ENCODE measurements at regions not wholly inside any gene's neighbourhood (a gene's known extent, or its start where the extent isn't known, plus 50 kb on each side); places are given as distances from the start of the nearest gene placed in this dataset.
"Not testable (repeated sequence)": the region's sequence is repeated elsewhere in the genome, so short reads cannot be mapped to it uniquely, and the experiment has no call there.

GRCh38 chr5:29191269-29192048, 2002.0 kb upstream of the CDH6 start:
- not testable (repeated sequence) for H3K27me3 Mint-ChIP-seq, H3K36me3 Mint-ChIP-seq

GRCh38 chr5:29190398-29190797, 2003.1 kb upstream of the CDH6 start:
- not testable (repeated sequence) for H3K27me3 Mint-ChIP-seq; ATAC-seq (replicated peaks)

More at GRCh38 chr5:29191269-29192048, 2002.0 kb upstream of the CDH6 start:
- H3K9me3 Mint-ChIP-seq; H3K4me3 Mint-ChIP-seq; ATAC-seq (replicated peaks); H3K27ac Mint-ChIP-seq; H3K4me1 Mint-ChIP-seq; DNase-seq: not testable (repeated sequence)

GRCh38 chr5:29186380-29186779, 2007.1 kb upstream of the CDH6 start:
- H3K36me3 Mint-ChIP-seq; H3K27me3 Mint-ChIP-seq; H3K27ac Mint-ChIP-seq; ATAC-seq (replicated peaks); DNase-seq; H3K4me3 Mint-ChIP-seq; H3K4me1 Mint-ChIP-seq; H3K9me3 Mint-ChIP-seq: not testable (repeated sequence)

More at GRCh38 chr5:29190398-29190797, 2003.1 kb upstream of the CDH6 start:
- not testable (repeated sequence) for H3K4me3 Mint-ChIP-seq, DNase-seq, H3K27ac Mint-ChIP-seq, H3K36me3 Mint-ChIP-seq, H3K9me3 Mint-ChIP-seq, H3K4me1 Mint-ChIP-seq

GRCh38 chr5:29185558-29185957, 2007.9 kb upstream of the CDH6 start:
- peaks cover 4 to 8% of the 10 kb centered on the region in 2 donors for H3K9me3 Mint-ChIP-seq
- ATAC-seq (replicated peaks) (no peak), DNase-seq (no peak)
- no peak overlapping the region for H3K27ac Mint-ChIP-seq
- no peaks in the 10 kb centered on the region for H3K4me1 Mint-ChIP-seq
- no peaks in the 10 kb centered on the region for H3K36me3 Mint-ChIP-seq
- no peak overlapping the region for H3K4me3 Mint-ChIP-seq
- H3K27me3 Mint-ChIP-seq, result no peaks in the 10 kb centered on the region

GRCh38 chr5:29175774-29176173, 2017.7 kb upstream of the CDH6 start:
- Mint-ChIP-seq H3K9me3 (peaks cover 9 to 26% of the 10 kb centered on the region in 2 donors), H3K4me3 (no peak overlapping the region), H3K36me3 (no peaks in the 10 kb centered on the region), H3K27me3 (no peaks in the 10 kb centered on the region), H3K4me1 (no peaks in the 10 kb centered on the region), H3K27ac (no peak overlapping the region)
- DNase-seq (no peak), ATAC-seq (replicated peaks) (no peak)

- Mint-ChIP-seq H3K4me1 (no peaks in the 10 kb centered on the region), H3K9me3 (peaks cover 11 to 22% of the 10 kb centered on the region in 2 donors), H3K4me3 (no peak overlapping the region), H3K36me3 (no peaks in the 10 kb centered on the region), H3K27ac (no peak overlapping the region), H3K27me3 (no peaks in the 10 kb centered on the region)
- ATAC-seq (replicated peaks), result no peak
- no peak for DNase-seq
Observed at GRCh38 chr5:29170599-29170998, 2022.9 kb upstream of the CDH6 start.

GRCh38 chr5:29169886-29170285, 2023.6 kb upstream of the CDH6 start:
- Mint-ChIP-seq H3K9me3 (peaks cover 11 to 18% of the 10 kb centered on the region in 2 donors), H3K27me3 (no peaks in the 10 kb centered on the region), H3K4me3 (no peak overlapping the region), H3K27ac (no peak overlapping the region), H3K36me3 (no peaks in the 10 kb centered on the region), H3K4me1 (no peaks in the 10 kb centered on the region)
- ATAC-seq (replicated peaks) (no peak), DNase-seq (no peak)

- ATAC-seq (replicated peaks) (no peak), DNase-seq (no peak)
- Mint-ChIP-seq H3K27ac (no peak overlapping the region), H3K36me3 (no peaks in the 10 kb centered on the region), H3K27me3 (no peaks in the 10 kb centered on the region), H3K9me3 (peaks cover 2 to 10% of the 10 kb centered on the region in 2 donors), H3K4me3 (no peak overlapping the region), H3K4me1 (no peaks in the 10 kb centered on the region)
Observed at GRCh38 chr5:29162297-29162696, 2031.2 kb upstream of the CDH6 start.

GRCh38 chr5:29161399-29162291, 2031.8 kb upstream of the CDH6 start:
- no peak for ATAC-seq (replicated peaks)
- H3K27ac Mint-ChIP-seq, result no peak overlapping the region
- peaks cover 2 to 10% of the 10 kb centered on the region in 2 donors for H3K9me3 Mint-ChIP-seq

GRCh38 chr5:29157975-29158374, 2035.5 kb upstream of the CDH6 start:
- no peak for DNase-seq
- ATAC-seq (replicated peaks), result no peak
- H3K27me3 Mint-ChIP-seq, result no peaks in the 10 kb centered on the region

More at GRCh38 chr5:29161399-29162291, 2031.8 kb upstream of the CDH6 start:
- no peak for DNase-seq
- Mint-ChIP-seq H3K27me3 (no peaks in the 10 kb centered on the region), H3K4me1 (no peaks in the 10 kb centered on the region), H3K4me3 (no peak overlapping the region), H3K36me3 (no peaks in the 10 kb centered on the region)

GRCh38 chr5:29150840-29151239, 2042.6 kb upstream of the CDH6 start:
- no peaks in the 10 kb centered on the region for H3K4me1 Mint-ChIP-seq
- no peaks in the 10 kb centered on the region for H3K27me3 Mint-ChIP-seq
- DNase-seq, result no peak
- no peak overlapping the region for H3K27ac Mint-ChIP-seq
- peaks cover 4 to 5% of the 10 kb centered on the region in 2 donors for H3K9me3 Mint-ChIP-seq
- no peak for ATAC-seq (replicated peaks)
- no peak overlapping the region for H3K4me3 Mint-ChIP-seq
- no peaks in the 10 kb centered on the region for H3K36me3 Mint-ChIP-seq

More at GRCh38 chr5:29157975-29158374, 2035.5 kb upstream of the CDH6 start:
- Mint-ChIP-seq H3K4me3 (no peak overlapping the region), H3K27ac (no peak overlapping the region), H3K9me3 (peaks cover 2 to 10% of the 10 kb centered on the region in 2 donors), H3K4me1 (no peaks in the 10 kb centered on the region), H3K36me3 (no peaks in the 10 kb centered on the region)

- no peak for ATAC-seq (replicated peaks)
Observed at GRCh38 chr5:29148581-29148980, 2044.9 kb upstream of the CDH6 start.

GRCh38 chr5:29148073-29148472, 2045.4 kb upstream of the CDH6 start:
- Mint-ChIP-seq H3K4me3 (no peak overlapping the region), H3K36me3 (no peaks in the 10 kb centered on the region), H3K9me3 (peaks cover 4 to 5% of the 10 kb centered on the region in 2 donors), H3K4me1 (no peaks in the 10 kb centered on the region), H3K27me3 (no peaks in the 10 kb centered on the region), H3K27ac (no peak overlapping the region)
- no peak for DNase-seq
- no peak for ATAC-seq (replicated peaks)

More at GRCh38 chr5:29148581-29148980, 2044.9 kb upstream of the CDH6 start:
- Mint-ChIP-seq H3K9me3 (peaks cover 4 to 5% of the 10 kb centered on the region in 2 donors), H3K27me3 (no peaks in the 10 kb centered on the region), H3K4me1 (no peaks in the 10 kb centered on the region), H3K36me3 (no peaks in the 10 kb centered on the region), H3K27ac (no peak overlapping the region), H3K4me3 (no peak overlapping the region)
- DNase-seq, result no peak

GRCh38 chr5:29143266-29143665, 2050.2 kb upstream of the CDH6 start:
- DNase-seq (no peak), ATAC-seq (replicated peaks) (no peak)
- Mint-ChIP-seq H3K27ac (no peak overlapping the region), H3K4me1 (no peaks in the 10 kb centered on the region), H3K9me3 (no peaks in the 10 kb centered on the region), H3K36me3 (no peaks in the 10 kb centered on the region), H3K27me3 (no peaks in the 10 kb centered on the region), H3K4me3 (no peak overlapping the region)
